ENCODE measurements at regions not wholly inside any gene's neighbourhood (a gene's known extent, or its start where the extent isn't known, plus 50 kb on each side); places are given as distances from the start of the nearest gene placed in this dataset.

DNA sequence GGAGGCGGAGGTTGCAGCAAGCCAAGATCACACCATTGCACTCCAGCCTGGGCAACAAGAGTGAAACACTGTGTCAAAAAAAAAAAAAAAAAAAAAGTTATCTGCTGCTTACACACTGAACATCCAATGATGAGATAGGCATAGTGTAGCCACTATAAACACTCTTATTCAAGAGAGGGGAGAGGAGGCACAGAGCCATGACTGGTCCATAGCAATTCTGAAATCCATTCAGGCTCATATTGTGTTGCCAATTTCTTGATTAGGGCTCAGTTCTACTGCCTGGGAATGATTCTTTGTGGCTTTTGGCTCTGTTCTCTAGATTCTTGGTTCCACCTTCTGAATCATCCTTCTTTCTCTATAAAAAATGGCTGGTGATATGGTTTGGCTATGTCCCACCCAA, 136.1 kb downstream of the ZFP36L2 start:
- no peak for TF ChIP-seq CTCF (IDR thresholded peaks at IDR 0.05)
- TF ChIP-seq EP300 (IDR thresholded peaks at IDR 0.05): no peak

All from tibial nerve (tissue), 4 donors.